HG02884 (cell line): ENCODE measurements at regions not wholly inside any gene's neighbourhood (a gene's known extent, or its start where the extent isn't known, plus 50 kb on each side); places are given as distances from the start of the nearest gene placed in this dataset.

Experiments used
- ATAC-seq: cut with Tn5 transposase; IDR thresholded peaks from one replicate; pipeline ENCODE4 v1.9.1; 2021; ENCODE audit warnings: mild to moderate bottlenecking, moderate library complexity; ENCODE audit not compliant: unreplicated experiment

DNA sequence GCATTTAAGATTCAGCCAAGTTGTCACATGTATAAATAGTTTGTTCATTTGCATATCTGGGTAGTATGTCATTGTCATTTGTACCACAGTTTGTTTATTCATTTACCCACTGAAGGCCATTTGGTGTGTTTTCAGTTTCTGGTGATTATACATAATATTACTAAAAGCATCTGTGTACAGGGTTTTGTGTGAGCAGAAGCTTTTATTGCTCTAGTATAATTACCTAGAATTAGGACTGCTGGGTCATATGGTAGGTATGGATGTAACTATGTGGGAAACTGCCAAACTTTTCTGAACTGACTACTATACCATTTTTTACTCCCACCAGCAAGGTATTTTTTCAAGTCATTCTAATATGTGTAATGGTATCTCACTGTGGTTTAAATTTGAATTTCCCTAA is 584.0 kb upstream of the GHITM start:
- ATAC-seq, result no peak

- ATAC-seq, result no peak
These were observed 576.9 kb upstream of the GHITM start for GRCh38 chr10:83562381-83562780.

DNA sequence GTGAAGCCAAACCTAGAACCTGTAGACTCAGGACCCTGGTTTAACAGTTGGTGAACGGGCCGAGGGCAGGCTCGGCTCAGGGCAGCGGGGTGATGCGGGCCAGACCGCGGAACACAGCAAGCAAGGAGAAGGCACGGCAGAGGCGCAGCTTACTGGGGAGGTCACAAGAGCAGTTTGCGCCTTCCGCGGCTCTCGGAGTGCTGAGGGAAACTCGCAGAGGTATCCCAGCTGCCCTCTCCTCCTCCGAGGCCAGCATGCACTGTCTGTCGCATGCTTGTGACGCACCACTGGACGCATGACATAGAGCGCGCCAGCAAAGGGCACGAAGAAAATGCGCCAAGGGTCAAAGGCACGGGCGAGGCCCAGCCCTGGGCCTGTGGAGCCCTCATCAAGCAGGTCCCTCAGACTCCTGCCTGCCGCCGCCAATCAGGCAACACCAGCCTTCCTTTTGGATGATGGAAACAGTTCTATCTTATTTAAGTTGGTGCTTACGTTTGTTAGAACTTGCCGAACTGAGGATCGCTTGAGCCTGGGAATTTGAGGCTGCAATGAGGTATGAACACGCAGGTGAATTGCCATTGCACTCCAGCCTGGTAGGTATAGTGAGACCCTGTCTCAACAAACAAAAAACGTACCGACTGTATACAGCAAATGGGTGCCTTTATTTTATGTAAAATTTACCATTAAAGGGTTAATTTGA is 574.3 kb upstream of the GHITM start:
- no peak for ATAC-seq

- ATAC-seq, result no peak
These were observed 567.3 kb upstream of the GHITM start for GRCh38 chr10:83572036-83572435.

DNA sequence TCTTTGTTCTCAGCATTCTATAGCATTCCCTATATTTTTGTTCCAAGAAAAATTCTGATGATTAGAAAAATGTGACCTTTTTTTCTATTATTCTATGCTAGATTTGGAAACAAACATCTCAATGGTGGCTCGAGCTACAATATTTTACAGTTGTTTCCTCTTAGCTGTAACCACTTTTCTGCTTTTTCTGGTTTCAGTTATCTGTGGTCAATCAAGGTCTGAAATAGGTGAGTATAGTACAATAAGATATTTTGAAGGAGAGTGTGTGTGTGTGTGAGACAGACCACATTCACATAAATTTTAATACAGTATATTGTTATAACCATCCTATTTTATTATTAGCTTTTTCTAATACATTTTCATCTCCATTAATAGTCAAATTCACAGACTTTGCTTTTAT is 564.5 kb upstream of the GHITM start:
- no peak for ATAC-seq

- ATAC-seq, result no peak
These were observed 561.9 kb upstream of the GHITM start for GRCh38 chr10:83577421-83577820.

GRCh38 chr10:83580373-83581012 is 558.8 kb upstream of the GHITM start:
- no peak for ATAC-seq

- no peak for ATAC-seq
These were observed 556.8 kb upstream of the GHITM start for GRCh38 chr10:83582407-83583095.

GRCh38 chr10:83585686-83586085 is 553.6 kb upstream of the GHITM start:
- ATAC-seq, result no peak

DNA sequence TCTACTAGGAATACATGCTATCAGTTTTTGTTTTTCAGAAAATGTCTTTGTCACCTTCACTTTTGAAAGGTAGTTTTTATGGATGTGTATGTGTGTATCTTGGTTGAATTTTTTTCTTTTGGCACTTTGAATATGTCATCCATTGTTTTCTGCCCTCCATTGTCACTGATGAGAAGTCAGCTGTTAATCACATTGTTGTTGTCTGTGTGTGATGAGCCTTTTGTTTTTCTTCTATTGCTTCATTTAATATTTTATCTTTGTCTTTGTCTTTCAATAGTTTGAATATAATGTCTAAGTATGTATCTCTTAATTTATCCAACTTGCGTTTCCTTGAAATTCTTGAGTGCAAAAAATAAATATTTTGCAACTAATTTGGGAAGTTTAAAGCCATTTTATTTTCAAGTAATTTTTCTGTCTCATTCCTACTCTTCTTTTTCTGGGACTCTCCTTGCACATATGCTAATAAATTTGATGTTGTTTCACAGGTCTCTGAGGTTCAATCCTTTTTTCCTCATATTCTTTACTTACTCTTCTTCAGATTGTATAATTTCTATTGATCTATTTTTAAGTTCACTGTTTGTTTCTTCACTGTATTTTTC is 546.9 kb upstream of the GHITM start:
- no peak for ATAC-seq

- peak; percentile 96 for ATAC-seq
These were observed 535.6 kb upstream of the GHITM start for GRCh38 chr10:83603708-83604107.

- ATAC-seq, result no peak
These were observed 533.3 kb upstream of the GHITM start for GRCh38 chr10:83605783-83606630.

GRCh38 chr10:83607959-83608745 is 531.2 kb upstream of the GHITM start:
- ATAC-seq, result no peak

GRCh38 chr10:83612050-83612449 is 527.3 kb upstream of the GHITM start:
- no peak for ATAC-seq

DNA sequence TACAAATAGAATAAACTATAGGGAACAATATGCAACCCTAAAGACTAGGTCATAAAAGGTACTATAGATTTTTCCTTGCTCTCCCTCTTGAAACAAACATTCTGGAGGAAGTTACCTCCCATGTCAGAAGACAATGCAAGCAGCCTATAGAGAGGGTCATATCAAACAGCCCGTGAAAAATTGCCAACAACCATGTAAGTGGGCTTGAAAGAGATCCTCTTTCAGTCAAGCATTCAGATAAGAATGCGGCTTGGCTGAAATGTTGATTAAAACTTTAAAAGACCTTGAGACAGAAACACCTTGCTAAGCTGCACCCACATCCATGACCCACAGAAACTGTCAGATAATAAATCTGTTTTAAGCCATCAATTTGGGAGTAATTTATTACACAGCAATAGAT is 526.6 kb upstream of the GHITM start:
- no peak for ATAC-seq

GRCh38 chr10:83617172-83617571 is 522.1 kb upstream of the GHITM start:
- no peak for ATAC-seq

DNA sequence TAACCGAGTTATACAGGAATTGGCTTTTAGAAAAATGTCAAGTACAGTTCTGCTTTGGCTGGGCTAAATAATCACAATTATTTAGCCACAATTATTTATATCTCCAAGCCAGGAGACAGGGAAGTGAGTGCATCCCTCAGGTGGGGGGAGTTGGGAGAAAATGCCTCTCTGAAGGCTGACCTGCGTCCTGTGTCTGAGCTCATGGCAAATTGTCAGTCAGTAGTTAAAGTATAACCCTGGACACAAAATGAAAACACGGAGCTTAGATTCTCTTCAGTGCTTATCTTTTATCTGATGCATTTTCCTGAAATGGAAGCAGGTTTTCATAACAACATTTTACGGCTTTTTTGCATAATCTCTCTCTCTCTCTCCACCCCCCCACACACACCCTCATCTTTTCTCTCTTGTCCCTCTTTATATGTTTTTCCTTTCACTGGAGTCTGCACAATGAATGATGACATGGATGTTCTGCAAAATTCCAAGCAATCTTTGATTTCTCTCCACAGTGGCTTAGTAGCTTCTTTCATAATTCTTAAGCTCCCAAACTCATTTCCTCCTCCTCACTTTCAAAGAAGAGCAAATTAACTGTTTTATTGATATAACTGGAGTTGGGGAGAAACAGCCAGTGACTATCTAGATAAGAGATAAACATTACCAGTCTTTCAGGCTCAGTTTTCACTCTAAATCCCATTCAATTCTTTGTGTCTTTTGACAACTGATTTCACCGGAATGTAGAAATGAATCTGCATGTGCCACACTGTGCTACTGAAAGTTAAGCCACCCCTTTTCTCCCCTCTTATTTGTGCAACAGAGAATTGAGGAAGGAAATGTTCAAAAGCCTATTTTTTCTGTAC is 521.4 kb upstream of the GHITM start:
- no peak for ATAC-seq

DNA sequence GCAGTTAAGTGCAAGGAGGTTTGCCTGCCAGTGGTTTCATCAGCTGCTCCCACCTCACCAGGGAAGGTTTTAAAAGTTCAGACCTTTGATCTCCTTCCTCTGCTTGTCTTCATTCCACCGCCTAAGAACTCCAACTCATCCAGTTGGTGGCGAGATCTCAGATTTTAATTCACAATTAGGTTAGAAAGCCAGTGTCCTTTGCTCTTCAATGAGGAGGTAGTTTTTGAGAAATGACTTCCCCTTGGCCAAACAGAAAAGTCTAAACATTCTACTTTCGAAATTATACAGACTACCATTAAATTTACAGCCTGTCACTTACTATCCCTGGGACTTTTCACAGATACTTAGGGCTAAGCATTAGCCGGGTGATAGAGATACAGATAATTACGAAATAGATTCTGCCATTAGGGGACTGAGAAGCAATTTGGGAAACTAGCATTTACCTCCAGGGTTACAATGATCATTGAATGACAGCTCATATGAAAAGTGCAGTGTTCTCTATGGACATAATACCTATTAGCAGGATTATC is 513.4 kb upstream of the GHITM start:
- no peak for ATAC-seq

DNA sequence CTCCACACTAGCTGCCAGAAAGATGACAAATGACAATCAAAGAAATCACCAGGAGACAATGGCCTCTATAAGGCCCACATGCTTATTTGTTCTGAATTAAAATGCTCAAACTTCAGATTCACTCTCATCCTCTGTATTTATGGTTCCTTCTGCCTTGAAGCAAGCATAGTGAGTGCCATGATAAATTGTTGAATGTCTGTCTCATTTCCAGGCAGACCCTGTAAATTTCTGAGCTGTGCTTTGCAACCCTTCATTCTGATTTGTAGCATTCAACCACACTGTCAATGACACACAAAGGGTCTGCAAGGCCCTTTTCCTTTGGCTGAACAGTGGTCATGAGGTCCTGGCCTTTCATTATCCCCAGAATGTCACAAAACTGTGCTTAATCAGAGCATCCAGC is 506.6 kb upstream of the GHITM start:
- ATAC-seq, result no peak
